ENCODE measurements at regions not wholly inside any gene's neighbourhood (a gene's known extent, or its start where the extent isn't known, plus 50 kb on each side); places are given as distances from the start of the nearest gene placed in this dataset.
A peak's percentile ranks its signal among the peaks of the same experiment; 100 is the strongest.

DNA sequence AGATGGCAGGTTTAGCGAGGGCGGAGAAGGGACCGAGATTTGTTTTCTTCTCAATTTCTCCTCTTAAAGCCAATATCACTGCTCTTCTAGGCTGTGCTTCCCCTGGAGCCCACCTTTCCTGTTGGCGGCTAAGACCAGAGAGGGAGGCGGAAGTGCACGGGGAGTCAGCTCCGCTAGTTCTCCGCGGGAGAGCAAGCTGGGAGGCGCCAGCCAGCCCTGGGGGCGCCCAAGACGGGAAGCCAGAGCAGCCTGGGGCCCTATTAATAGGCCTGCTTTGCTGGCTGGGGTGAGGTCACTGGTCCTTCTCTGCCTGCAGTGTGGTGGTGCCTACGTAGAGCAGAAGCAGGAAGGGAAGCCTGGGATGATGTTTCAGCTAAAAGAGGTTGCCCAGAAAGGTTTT is 61.6 kb downstream of the LSM5 start:
- no peak for DNase-seq

DNA sequence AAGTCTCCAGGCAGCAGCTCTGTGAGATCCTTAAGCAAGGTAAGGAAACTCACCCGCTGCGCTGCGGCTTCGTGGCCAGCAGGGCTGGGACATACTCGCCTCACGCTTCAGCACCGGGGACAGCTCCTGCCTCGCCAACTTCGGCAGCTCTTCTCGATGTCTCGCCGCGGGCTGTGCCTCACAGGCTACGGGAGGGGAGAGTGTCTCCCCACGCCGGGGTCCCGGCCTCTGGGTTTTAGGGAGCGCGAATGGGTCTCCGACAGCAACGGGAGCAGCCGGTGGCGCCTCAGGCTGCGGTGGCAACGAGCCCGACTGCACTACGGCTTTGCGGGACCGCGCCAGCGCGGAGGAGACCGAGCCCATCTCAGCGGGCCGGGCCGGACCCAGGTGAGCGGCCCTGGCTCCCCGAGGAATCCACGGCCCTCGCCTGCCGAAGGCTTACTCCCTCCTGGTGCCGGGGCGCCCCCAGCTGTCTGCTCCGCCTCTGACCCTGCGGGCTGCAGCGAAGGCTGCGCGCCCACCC is 62.4 kb downstream of the LSM5 start:
- DNase-seq = peak; percentile 17

DNA sequence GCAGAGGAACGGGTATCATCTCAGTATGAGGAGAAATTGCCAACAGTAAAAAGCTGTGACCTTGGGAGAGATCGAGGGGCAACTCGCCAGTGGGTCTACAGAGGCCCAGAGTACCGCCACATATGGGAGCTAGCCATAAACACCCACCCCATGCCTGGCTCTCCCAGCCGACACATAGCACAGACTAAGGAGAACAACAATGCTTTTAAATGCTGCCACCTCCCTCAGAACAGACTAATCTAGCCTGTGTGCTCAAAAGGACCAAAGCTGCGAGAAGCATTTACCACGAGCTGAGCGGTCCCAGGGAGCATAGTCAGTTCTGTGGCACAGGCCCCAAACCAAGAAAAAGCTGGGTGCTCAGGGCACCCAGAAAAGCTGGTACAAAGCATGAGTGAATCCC is 73.3 kb downstream of the LSM5 start:
- no peak for DNase-seq

DNA sequence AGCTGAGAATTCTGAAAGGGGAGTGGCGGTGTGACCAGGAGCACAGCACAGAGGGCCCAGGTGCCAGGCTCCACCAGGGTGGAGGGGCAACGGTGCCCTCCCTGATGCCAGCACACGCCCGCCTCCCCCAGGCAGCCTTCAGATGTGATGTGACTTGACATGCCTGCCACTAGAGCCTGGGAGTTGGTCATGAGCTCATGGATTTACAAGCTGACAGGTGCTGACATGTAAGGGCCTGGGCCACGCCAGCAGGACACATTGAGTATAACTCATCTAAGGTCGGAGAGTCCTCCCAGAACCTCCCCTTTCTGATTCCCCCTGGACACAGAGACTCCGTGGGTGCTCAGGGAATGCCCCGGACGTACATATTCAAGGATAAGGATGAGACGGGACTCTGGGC is 74.2 kb downstream of the LSM5 start:
- DNase-seq = no peak

DNA sequence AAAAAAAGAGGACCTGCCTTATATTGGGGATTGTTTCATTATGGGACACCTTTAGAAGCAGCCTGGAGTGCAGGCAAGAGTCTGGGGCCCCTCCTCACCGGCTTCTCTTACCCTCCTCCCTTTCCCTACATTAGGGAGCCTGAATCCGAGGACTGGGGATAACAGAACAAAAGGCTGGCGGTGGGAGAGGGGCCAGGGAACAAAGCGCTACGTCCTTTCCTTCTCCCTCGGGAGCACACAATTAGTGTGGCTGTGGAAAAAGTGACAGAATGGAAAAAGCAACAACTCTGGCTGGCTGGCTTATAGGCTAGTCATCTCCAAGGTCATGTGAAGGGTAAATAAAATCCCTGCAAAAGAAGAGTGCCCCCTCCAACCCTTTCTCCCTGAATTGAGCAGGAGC is 74.7 kb downstream of the LSM5 start:
- DNase-seq = no peak

DNA sequence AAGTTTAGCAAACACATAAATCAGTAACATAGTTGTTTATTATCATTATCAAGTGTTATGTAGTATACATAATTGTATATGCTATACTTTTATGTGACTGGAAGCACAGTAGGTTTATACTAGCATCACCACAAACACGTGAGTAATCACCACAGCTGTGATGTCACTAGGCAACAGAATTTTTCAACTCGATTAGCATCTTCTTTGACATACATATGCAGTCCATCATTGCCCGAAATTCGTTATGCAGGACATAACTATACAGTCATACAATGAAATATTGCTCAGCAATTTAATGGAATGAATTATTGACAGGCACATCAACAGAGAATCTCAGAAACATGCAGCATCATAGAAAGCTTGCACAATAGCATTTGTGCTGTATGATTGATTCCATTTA is 77.7 kb downstream of the LSM5 start:
- no peak for DNase-seq

DNA sequence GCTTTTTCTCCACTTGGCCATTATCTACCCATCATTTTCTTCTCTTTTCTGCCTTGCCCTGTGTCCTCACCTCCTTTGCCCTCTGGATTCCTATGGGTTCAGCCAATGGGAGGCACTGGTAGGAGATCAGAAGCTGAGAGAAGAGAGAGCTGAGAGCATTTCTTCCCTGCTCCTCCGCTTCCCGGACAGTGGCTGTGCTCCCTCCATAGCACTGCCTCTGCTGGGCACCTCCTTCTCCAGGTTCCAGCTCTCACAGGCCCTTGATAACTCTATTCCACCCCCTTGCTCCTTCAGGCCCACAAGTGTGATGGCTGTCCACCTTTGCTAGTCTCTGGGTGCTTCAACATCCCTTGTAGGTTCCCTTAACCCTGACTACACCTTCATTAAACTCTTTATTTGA is 79.6 kb downstream of the LSM5 start:
- DNase-seq = no peak

DNA sequence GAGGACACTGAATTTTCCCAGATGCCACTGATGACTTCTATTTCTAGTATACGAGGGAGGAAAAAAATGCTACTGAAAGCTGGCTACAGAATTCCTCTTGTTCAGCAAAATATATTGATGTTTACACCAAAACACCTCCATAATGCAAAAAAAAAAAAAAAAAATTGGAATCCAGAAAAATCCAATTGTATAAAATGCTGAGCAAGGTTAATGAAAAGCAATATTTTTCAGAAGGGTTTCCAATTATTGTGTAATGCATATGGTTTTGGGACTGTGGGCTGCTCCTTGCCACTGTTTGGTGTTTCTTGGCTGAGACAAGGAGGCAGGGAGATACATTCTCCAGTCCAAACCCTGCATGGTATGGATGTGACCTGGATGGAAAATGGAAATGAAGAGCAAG is 83.8 kb downstream of the LSM5 start:
- no peak for DNase-seq

DNA sequence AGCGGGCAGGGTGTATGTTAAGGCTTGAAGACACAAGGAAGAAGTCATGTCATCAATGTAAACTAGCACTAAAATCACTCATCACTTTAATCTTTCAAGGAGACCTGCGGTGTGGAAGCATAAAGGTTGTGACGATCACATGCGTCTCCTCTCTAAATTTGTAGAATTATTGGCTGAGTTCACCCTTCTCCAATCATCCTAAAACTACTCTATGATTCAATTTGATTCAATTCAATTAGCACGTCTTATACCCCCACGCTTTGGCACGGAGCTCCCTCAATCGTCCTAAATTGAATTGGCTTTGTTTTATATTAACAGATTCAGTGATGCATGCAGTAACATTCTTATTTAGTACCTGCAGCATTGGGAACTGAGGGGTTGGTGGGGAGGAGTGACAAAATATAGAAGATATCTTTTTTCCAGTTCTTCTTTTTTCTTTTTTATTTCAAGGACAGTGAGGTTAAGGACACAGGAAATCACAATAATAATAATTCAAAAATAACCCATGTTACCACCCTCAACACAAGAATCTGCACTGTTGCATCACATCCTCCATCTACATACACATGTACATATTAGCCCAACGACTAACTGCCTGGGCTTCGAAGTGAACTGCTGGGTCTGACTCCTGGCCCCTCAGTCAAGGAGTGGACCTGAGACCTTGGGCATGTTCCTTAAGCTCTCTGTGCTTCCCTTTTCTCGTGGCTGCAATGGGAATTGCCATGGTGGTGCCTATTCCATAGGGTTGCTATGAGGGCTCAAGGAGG is 86.5 kb downstream of the LSM5 start:
- no peak for DNase-seq

DNA sequence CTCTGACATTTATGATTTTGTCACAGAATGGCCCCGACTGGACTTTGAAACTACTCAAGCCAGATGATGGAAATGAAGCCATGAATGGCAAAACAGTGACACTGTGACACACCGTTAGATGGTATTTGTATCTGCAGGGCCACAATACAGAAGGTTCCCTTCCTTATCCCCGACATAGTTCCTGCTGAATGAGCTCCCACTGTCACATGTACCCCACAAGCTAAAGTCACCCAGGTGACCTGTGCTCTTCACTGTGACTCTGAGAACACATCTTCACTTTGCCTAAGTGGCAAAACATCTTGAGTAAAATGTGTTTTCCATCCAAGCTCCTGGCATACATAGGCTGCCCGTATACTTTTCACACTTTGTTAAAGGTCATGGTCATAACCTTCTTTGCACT is 89.5 kb downstream of the LSM5 start:
- DNase-seq = no peak

DNA sequence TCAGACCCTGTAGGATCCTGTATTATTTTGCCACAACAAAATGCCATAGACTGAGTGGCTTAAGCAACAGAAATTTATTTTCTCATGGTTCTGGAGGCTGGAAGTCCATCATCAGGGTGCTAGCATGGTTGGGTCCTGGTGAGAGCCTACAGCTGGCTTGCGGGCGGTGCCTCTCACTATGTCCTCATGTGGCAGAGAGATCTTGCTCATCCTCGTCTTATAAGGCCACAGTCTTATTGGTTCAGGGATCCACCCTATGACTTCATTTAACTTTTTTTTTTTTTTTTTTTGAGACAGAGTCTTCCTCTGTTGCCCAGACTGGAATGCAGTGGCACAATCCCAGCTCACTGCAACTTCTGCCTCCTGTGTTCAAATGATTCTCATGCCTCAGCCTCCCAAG is 90.9 kb downstream of the LSM5 start:
- no peak for DNase-seq

DNA sequence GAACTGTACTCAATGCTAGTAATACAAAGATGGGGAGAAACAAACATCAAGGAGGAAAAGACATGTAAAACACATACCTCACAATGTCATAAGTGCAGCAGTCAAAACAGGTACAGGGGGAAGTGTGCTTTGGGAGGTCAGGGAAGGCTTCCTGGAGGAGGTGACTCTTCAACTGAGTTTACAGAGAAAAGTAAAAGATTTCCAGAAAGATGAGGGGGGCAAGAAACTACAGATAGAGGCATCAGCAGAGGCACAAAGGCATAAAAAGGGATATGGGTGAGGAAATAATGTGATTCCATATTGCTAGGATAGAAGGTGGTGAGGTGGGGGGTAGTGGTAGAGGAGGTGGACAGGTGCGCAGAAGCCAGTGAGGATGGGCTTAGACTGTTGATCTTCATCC is 95.0 kb downstream of the LSM5 start:
- no peak for DNase-seq

DNA sequence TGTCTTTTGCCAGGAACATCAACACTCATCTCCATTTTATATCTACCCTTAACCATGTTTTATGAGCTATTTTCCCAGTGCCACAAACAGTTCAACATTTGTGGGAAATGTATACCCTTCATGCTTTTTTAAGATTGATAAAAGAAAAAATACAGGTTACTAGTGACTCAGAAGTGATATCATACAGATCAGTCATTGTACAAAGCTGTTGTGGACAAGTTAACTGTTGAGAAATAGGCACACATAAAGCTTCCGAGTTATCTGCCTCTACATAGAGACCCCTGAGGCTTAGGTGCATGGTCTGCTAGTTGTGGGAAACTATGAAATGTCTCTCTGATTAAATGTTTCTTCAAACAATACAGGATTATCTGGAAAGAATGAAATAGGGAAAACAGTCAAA is 96.3 kb downstream of the LSM5 start:
- DNase-seq = no peak

DNA sequence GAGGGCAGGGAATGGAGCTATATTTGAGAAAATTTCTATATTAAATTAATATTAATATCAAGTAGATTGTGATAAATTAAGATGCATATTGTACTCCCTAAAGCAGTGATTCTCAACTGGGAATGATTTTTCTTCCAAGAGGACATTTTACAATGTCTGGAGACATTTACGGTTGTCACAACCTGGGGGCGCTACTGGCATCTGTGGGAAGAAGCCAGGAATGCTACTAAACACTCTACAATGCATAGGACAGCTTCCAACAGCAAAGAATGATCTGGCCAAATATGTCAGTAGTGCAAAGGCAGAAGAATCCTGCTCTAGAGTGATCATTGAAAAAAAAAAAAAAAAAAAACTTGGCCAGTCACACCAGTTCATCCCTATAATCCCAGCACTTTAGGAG is 100.0 kb downstream of the LSM5 start:
- DNase-seq = no peak

DNA sequence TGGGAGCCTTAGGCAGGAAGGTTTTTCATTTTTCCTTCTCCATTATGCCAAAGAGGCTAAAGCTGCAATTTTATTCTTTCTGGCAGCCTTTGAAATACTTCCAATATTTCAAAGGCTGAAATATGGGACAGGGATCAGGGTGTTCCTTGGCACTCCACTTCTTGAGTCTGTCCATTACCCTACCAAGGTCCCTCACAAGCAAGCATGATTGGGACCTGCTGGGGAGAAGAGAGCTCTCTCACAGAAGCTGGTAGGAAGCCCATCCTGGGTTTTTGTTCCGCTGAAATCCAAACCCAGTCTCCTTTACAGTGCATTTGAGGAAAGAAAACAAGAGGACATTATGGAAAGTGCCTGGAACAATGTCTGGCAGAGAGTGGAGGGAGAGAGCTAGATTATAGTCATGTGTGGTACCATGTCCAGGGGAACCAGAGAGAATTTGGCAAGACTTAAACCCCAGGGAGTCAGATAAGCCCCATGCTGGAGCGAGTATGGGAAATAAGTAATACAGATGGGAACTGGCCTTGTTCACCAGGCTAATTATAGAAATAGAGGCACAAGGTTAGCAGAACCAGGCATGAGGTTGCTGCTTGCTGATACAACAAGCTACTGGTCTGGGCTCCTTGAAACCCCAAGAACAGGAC is 104.7 kb downstream of the LSM5 start:
- no peak for DNase-seq

DNA sequence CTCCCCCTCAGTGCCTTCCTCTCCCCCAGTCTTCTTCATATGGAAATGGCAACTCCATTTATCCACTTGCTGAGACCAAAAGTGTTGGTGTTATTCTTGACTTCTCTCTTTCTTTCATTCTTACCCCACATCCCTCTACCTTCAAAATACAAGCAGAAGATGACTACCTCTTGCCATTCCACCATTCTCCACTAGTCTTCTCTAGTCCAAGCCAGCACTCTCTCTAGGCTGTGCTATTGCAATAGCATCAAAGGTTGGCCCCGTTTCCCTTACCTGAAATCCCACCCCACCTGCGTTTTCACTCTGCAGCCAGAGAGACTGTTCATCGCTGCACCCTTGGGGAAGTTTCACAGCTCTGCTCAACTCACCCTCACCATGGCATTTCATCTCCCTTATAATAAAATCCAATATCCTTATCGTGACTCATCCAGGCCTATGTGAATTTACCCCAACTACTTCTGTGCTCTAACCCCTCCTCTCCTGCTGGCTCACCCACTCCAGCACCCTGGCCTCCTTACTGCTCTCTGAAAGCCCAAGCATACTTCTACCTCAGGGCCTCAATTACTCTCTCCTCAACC is 109.1 kb downstream of the LSM5 start:
- DNase-seq = no peak

DNA sequence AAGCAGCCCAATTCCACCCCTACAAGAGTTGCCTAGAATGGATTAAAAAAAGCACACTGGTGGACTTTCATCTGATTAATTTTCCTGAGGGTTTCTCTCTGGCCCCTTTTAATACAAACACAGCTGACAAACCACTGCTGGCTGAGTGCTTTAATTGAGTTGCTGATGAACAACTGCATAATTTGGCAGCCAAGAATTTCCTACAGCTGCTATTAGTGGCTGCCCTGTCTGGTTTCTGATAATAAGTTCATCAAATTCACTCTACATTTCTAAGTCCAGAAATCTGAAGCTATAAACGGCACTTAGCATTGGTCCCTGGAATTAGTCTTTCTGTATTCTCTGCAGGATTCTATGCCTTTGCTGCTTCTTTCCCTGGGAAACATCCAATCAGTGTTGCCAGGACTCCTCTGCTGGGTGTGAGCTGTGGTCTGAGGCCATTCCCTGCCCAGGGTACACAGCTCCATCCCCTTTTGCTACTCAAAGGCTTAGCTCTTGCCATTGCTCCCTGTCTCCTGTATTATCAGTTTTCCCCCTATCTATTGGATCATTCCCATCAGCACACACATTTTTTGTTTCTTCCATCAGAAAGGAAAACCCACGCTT is 110.6 kb downstream of the LSM5 start:
- DNase-seq = no peak

DNA sequence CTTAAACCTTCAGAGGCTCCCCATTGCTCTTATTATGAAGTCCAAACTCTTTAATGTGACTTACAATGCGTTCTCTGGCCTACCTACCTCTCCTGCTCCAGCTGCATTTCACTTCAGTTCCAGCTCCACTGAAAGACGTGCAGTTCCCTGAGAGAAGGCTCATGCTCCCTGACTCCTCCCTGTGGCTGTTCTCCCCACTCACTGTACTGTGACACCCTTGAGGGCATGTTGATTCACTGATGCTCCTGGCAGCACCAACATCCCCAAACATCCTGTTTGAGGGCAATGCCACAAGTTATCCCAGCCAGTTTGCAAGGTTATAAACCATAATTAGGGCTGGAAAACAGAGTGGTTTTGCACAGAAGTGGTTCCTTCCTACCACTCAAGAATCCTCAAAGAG is 111.2 kb downstream of the LSM5 start:
- DNase-seq = no peak

DNA sequence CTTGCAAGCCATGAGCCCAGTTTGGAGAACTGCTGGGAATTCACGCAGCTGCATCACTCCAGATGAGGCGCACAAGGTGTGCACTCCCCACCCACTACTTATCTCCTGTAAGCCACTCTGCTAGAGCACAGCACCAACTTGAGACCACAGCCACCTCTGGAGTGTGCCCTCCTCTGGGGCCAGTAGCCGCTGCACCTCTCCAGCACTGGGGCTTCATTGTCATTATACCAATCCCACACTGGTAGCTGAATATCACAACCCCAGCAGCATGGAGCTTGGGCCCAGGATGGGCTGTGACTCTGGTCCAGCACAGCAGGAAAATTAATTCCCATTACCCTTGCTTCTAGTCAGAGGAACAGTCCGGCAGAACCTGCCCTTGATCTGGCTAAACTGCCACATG is 125.6 kb downstream of the LSM5 start:
- DNase-seq = no peak

DNA sequence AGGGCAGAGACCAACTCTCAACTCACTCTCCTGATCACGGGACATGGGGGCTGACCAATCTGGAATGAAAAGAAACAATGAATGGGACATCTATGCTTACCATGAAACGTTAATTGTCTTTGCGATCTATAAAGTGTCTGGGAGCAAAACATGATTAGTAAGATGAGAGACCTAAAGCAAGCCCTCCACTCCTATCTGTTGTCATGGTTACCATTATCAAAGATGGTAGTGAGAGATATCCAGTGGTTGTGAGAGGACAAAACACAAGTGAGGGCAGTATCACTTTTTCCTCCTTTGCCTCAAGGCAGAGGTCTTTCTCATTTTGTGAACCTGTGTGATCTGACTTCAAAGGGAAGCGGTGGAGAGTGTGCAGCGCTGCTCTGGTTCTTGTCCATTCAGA is 130.1 kb downstream of the LSM5 start:
- no peak for DNase-seq

DNA sequence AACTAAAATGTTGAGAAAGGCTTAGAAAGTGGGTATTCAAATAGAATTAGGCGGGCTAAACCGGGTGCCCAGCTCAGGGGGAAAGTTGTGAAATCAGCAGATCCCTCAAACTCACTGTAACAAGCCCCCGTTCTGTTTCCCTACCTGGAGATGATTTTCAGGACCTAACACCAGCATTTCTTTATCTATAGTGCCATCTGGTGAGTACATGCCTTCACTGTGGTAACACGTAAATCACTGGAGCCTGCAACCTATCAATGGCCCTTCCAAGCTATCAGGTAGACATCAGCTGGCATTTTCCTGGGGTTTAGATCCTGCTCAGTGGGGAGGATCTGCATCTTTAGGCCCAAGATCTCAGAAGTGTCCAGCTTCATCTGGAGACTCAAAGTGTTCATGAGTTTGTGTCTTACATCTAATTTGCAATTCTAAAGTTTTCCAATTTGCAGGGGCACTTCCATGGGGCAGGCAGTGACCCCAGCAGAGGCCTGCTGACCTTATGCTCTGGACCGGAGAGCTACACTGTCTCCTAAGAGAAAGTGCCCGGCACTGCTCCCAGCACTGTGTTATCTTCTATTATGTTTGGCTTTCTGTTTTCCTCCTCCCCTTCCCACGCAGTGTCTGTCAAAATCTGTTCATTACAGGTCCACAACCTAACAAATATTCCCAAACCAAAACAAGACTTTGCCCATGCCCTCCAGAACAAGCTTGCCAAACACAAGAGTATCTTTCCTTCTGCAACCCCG is 132.5 kb downstream of the LSM5 start:
- peak; percentile 10 for DNase-seq

DNA sequence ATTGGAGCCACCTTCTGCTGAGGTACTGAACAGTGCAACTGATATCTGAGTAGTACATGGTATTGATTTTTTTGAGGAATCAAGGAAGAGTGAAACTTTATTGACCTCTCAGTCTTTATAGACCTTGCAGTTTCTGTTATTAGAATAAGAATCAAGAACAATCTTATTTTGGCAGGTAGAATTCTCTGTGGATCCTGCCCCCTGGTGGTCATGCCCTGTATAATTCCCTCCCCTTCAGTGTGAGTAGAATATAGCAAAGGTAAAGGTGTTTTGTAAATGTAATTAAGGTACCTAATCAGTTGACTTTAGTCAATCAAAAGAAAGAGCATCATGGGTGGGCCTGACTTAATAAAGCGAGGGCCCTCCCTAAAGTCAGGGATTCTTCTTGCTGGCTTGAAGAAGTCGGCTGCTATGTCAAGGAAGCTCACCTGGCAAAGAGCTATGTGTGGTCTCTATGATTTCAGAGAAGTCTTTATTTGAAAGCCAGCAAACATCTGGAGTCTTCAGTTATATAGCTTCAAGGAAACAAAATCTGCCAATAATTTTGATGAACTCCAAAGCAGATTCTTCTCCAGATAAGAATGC is 142.8 kb downstream of the LSM5 start:
- no peak for DNase-seq

DNA sequence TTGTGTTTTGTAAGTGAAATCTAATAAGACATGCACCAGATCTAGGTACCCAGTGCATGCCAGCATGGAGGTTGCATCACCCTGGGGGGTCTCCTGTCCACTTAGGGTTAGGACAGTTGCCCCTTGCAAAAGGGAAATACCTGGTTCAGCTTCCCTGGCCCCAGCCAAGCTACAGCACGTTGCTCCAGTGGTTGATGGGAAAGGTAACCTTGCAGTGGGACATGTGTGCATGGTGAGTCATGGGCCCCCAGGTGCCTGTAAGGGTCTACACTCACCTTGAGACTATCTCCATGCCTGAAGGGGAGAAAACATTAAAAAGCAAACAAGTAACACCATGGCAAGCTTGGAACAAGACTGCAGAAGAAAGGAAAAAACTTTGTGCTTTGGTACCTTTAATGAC is 143.9 kb downstream of the LSM5 start:
- DNase-seq = no peak
